ENCODE measurements at regions not wholly inside any gene's neighbourhood (a gene's known extent, or its start where the extent isn't known, plus 50 kb on each side); places are given as distances from the start of the nearest gene placed in this dataset.

- DNase-seq (ENCODE audit: low read depth) = no peak
These were observed 386.6 kb upstream of the PRICKLE1 start for GRCh38 chr12:42976122-42976521.

- no peak for DNase-seq (ENCODE audit: low read depth)
These were observed 379.8 kb upstream of the PRICKLE1 start for GRCh38 chr12:42969355-42969754.

GRCh38 chr12:42968426-42968825 lies 378.9 kb upstream of the PRICKLE1 start:
- DNase-seq (ENCODE audit: low read depth) = no peak

GRCh38 chr12:42967850-42968249 lies 378.3 kb upstream of the PRICKLE1 start:
- no peak for DNase-seq (ENCODE audit: low read depth)

GRCh38 chr12:42963988-42964387 lies 374.4 kb upstream of the PRICKLE1 start:
- DNase-seq (ENCODE audit: low read depth) = no peak

- no peak for DNase-seq (ENCODE audit: low read depth)
These were observed 372.8 kb upstream of the PRICKLE1 start for GRCh38 chr12:42962384-42962783.

- DNase-seq (ENCODE audit: low read depth) = peak; percentile 91
These were observed 371.8 kb upstream of the PRICKLE1 start for GRCh38 chr12:42961395-42961794.

GRCh38 chr12:42960087-42960527 lies 370.6 kb upstream of the PRICKLE1 start:
- DNase-seq (ENCODE audit: low read depth) = no peak

GRCh38 chr12:42958291-42958674 lies 368.7 kb upstream of the PRICKLE1 start:
- peak; percentile 52 for DNase-seq (ENCODE audit: low read depth)

- DNase-seq (ENCODE audit: low read depth) = no peak
These were observed 368.2 kb upstream of the PRICKLE1 start for GRCh38 chr12:42957561-42958290.

GRCh38 chr12:42957136-42957535 lies 367.6 kb upstream of the PRICKLE1 start:
- DNase-seq (ENCODE audit: low read depth) = no peak

GRCh38 chr12:42953021-42953420 lies 363.5 kb upstream of the PRICKLE1 start:
- peak; percentile 36 for DNase-seq (ENCODE audit: low read depth)

- DNase-seq (ENCODE audit: low read depth) = peak; percentile 39
These were observed 357.4 kb upstream of the PRICKLE1 start for GRCh38 chr12:42946871-42947381.

GRCh38 chr12:42945927-42946326 lies 356.4 kb upstream of the PRICKLE1 start:
- no peak for DNase-seq (ENCODE audit: low read depth)

GRCh38 chr12:42944516-42944915 lies 355.0 kb upstream of the PRICKLE1 start:
- no peak for DNase-seq (ENCODE audit: low read depth)

GRCh38 chr12:42936991-42937390 lies 347.4 kb upstream of the PRICKLE1 start:
- DNase-seq (ENCODE audit: low read depth) = peak; percentile 75

GRCh38 chr12:42936260-42936659 lies 346.7 kb upstream of the PRICKLE1 start:
- DNase-seq (ENCODE audit: low read depth) = no peak

GRCh38 chr12:42935756-42936155 lies 346.2 kb upstream of the PRICKLE1 start:
- DNase-seq (ENCODE audit: low read depth) = peak; percentile 87

GRCh38 chr12:42935090-42935489 lies 345.5 kb upstream of the PRICKLE1 start:
- no peak for DNase-seq (ENCODE audit: low read depth)

GRCh38 chr12:42933461-42934081 lies 344.0 kb upstream of the PRICKLE1 start:
- DNase-seq (ENCODE audit: low read depth) = no peak

GRCh38 chr12:42932936-42933335 lies 343.4 kb upstream of the PRICKLE1 start:
- DNase-seq (ENCODE audit: low read depth) = no peak

GRCh38 chr12:42926232-42926631 lies 336.7 kb upstream of the PRICKLE1 start:
- no peak for DNase-seq (ENCODE audit: low read depth)

GRCh38 chr12:42924482-42924881 lies 334.9 kb upstream of the PRICKLE1 start:
- no peak for DNase-seq (ENCODE audit: low read depth)

All from LHCN-M2 (cell line).